IPS DF 6.9 (cell line): ENCODE measurements at regions not wholly inside any gene's neighbourhood (a gene's known extent, or its start where the extent isn't known, plus 50 kb on each side); places are given as distances from the start of the nearest gene placed in this dataset.

Experiments
- DNase-seq: peaks from one replicate; pipeline ENCODE4 v3.0.0-alpha.2; 2013; ENCODE audit warnings: low read depth, low spot score
- H3K27ac ChIP-seq: one replicate; pipeline ENCODE4 v1.5.1; 2013; ENCODE audit warnings: low read length, control low read depth
- H3K27me3 ChIP-seq: 2 replicates; pipeline ENCODE4 v1.6.1; 2013; ENCODE audit warnings: mild to moderate bottlenecking, low read length; ENCODE audit not compliant: control insufficient read depth, insufficient read depth
- H3K36me3 ChIP-seq: 2 replicates; pipeline ENCODE4 v1.6.1; 2013; ENCODE audit warnings: low read length; ENCODE audit not compliant: control insufficient read depth, insufficient read depth
- H3K4me1 ChIP-seq: 2 replicates; pipeline ENCODE4 v1.6.1; 2013; ENCODE audit warnings: low read length; ENCODE audit not compliant: control insufficient read depth, insufficient read depth
- H3K4me3 ChIP-seq: 2 replicates; pipeline ENCODE4 v1.5.1; 2013; ENCODE audit warnings: mild to moderate bottlenecking, low read length
- H3K9me3 ChIP-seq: 2 replicates; pipeline ENCODE4 v1.6.1; 2013; ENCODE audit warnings: low read length, inconsistent platforms; ENCODE audit not compliant: control insufficient read depth, insufficient read depth
- WGBS: extraction: QIAGEN DNeasy Blood & Tissue Kit; methylation state at CpG from one replicate; pipeline ENCODE4 v1.1.7; 2013; ENCODE audit warnings: mixed read lengths, missing lambda C conversion rate; ENCODE audit not compliant: insufficient read length, insufficient coverage; 5-methylcytosine and 5-hydroxymethylcytosine counted together

- WGBS: no CpG with 5 or more reads among the region's 2 CpGs
- no peak for DNase-seq
- 0 out of 2 replicates have a peak, but pooled peaks cover 1% of the 10 kb centered on the region for H3K4me1 ChIP-seq
Measured at GRCh38 chr3:162136136-162136535, 639.5 kb downstream of the OTOL1 start.

GRCh38 chr3:162138509-162138908, 641.9 kb downstream of the OTOL1 start:
- no peak overlapping the region for H3K27ac ChIP-seq
- no peak overlapping the region for H3K4me3 ChIP-seq
- DNase-seq: no peak
- H3K4me1 ChIP-seq: 0 out of 2 replicates have a peak, but pooled peaks cover 1% of the 10 kb centered on the region
- no peaks in the 10 kb centered on the region for H3K27me3 ChIP-seq
- no peaks in the 10 kb centered on the region for H3K9me3 ChIP-seq
- no peaks in the 10 kb centered on the region for H3K36me3 ChIP-seq
- WGBS: no CpG with 5 or more reads among the region's 4 CpGs

More at GRCh38 chr3:162136136-162136535, 639.5 kb downstream of the OTOL1 start:
- no peaks in the 10 kb centered on the region for H3K9me3 ChIP-seq
- H3K27ac ChIP-seq: no peak overlapping the region
- no peak overlapping the region for H3K4me3 ChIP-seq
- H3K27me3 ChIP-seq: no peaks in the 10 kb centered on the region
- no peaks in the 10 kb centered on the region for H3K36me3 ChIP-seq

- WGBS: no CpG with 5 or more reads among the region's 1 CpG
- Histone ChIP-seq H3K27ac (no peak overlapping the region), H3K4me3 (no peak overlapping the region), H3K4me1 (no peaks in the 10 kb centered on the region), H3K36me3 (no peaks in the 10 kb centered on the region), H3K27me3 (no peaks in the 10 kb centered on the region), H3K9me3 (no peaks in the 10 kb centered on the region)
- no peak for DNase-seq
Measured at GRCh38 chr3:162139841-162140240, 643.2 kb downstream of the OTOL1 start.

- WGBS: no CpG with 5 or more reads among the region's 2 CpGs
- no peaks in the 10 kb centered on the region for H3K36me3 ChIP-seq
- H3K9me3 ChIP-seq: no peaks in the 10 kb centered on the region
- H3K4me3 ChIP-seq: no peak overlapping the region
- DNase-seq: no peak
- H3K27me3 ChIP-seq: no peaks in the 10 kb centered on the region
- H3K27ac ChIP-seq: no peak overlapping the region
- no peaks in the 10 kb centered on the region for H3K4me1 ChIP-seq
Measured at GRCh38 chr3:162141272-162141791, 644.7 kb downstream of the OTOL1 start.

GRCh38 chr3:162142511-162142910, 645.9 kb downstream of the OTOL1 start:
- WGBS: no CpG with 5 or more reads among the region's 2 CpGs
- Histone ChIP-seq H3K9me3 (no peaks in the 10 kb centered on the region), H3K27ac (no peak overlapping the region), H3K4me1 (no peaks in the 10 kb centered on the region), H3K36me3 (no peaks in the 10 kb centered on the region), H3K4me3 (no peak overlapping the region), H3K27me3 (no peaks in the 10 kb centered on the region)
- DNase-seq: no peak

- no peaks in the 10 kb centered on the region for H3K9me3 ChIP-seq
- H3K27me3 ChIP-seq: no peaks in the 10 kb centered on the region
- H3K4me3 ChIP-seq: no peak overlapping the region
- DNase-seq: no peak
- no peak overlapping the region for H3K27ac ChIP-seq
- H3K36me3 ChIP-seq: no peaks in the 10 kb centered on the region
- H3K4me1 ChIP-seq: no peaks in the 10 kb centered on the region
Measured at GRCh38 chr3:162143180-162143579, 646.6 kb downstream of the OTOL1 start.

GRCh38 chr3:162147996-162148395, 651.4 kb downstream of the OTOL1 start:
- H3K27ac ChIP-seq: no peak overlapping the region
- no peaks in the 10 kb centered on the region for H3K4me1 ChIP-seq
- no peaks in the 10 kb centered on the region for H3K36me3 ChIP-seq
- H3K27me3 ChIP-seq: no peaks in the 10 kb centered on the region
- WGBS: no CpG with 5 or more reads among the region's 1 CpG
- H3K4me3 ChIP-seq: no peak overlapping the region
- no peaks in the 10 kb centered on the region for H3K9me3 ChIP-seq
- no peak for DNase-seq

GRCh38 chr3:162150790-162151189, 654.2 kb downstream of the OTOL1 start:
- no peaks in the 10 kb centered on the region for H3K36me3 ChIP-seq
- no peaks in the 10 kb centered on the region for H3K27me3 ChIP-seq
- DNase-seq: no peak
- H3K9me3 ChIP-seq: no peaks in the 10 kb centered on the region
- H3K4me3 ChIP-seq: no peak overlapping the region
- no peaks in the 10 kb centered on the region for H3K4me1 ChIP-seq
- no peak overlapping the region for H3K27ac ChIP-seq

GRCh38 chr3:162152636-162153035, 656.0 kb downstream of the OTOL1 start:
- H3K27ac ChIP-seq: no peak overlapping the region
- no peaks in the 10 kb centered on the region for H3K4me1 ChIP-seq
- H3K36me3 ChIP-seq: no peaks in the 10 kb centered on the region
- WGBS: no CpG with 5 or more reads among the region's 2 CpGs
- H3K9me3 ChIP-seq: no peaks in the 10 kb centered on the region
- H3K27me3 ChIP-seq: no peaks in the 10 kb centered on the region
- DNase-seq: no peak
- no peak overlapping the region for H3K4me3 ChIP-seq

- Histone ChIP-seq H3K4me1 (no peaks in the 10 kb centered on the region), H3K27me3 (no peaks in the 10 kb centered on the region), H3K36me3 (no peaks in the 10 kb centered on the region), H3K9me3 (no peaks in the 10 kb centered on the region), H3K4me3 (no peak overlapping the region), H3K27ac (no peak overlapping the region)
- no peak for DNase-seq
Measured at GRCh38 chr3:162161595-162161994, 665.0 kb downstream of the OTOL1 start.

- DNase-seq: no peak
- Histone ChIP-seq H3K27ac (no peak overlapping the region), H3K4me1 (no peaks in the 10 kb centered on the region), H3K27me3 (no peaks in the 10 kb centered on the region), H3K4me3 (no peak overlapping the region), H3K36me3 (no peaks in the 10 kb centered on the region), H3K9me3 (no peaks in the 10 kb centered on the region)
Measured at GRCh38 chr3:162165346-162165745, 668.7 kb downstream of the OTOL1 start.
